Activated T-cell treated with anti-CD3 and anti-CD28 coated beads, Interleukin-2, amount 50 U/mL, for 24 hours (primary cell): ENCODE measurements at regions not wholly inside any gene's neighbourhood (a gene's known extent, or its start where the extent isn't known, plus 50 kb on each side); places are given as distances from the start of the nearest gene placed in this dataset.
"Not testable (repeated sequence)": the region's sequence is repeated elsewhere in the genome, so short reads cannot be mapped to it uniquely, and the experiment has no call there.

Experiments
- DNase-seq: peaks from one replicate; pipeline ENCODE4 v3.0.0-alpha.2; 2020
- H3K27ac Mint-ChIP-seq: 2 replicates; pipeline ENCODE4 v1.8.0; 2020; ENCODE audit warnings: mild to moderate bottlenecking, mixed read lengths
- H3K27me3 Mint-ChIP-seq: 2 replicates; pipeline ENCODE4 v1.8.0; 2020; ENCODE audit warnings: mixed read lengths
- H3K36me3 Mint-ChIP-seq: 2 replicates; pipeline ENCODE4 v1.8.0; 2020; ENCODE audit warnings: low read depth, mixed read lengths
- H3K4me1 Mint-ChIP-seq: 2 replicates; pipeline ENCODE4 v1.8.0; 2020; ENCODE audit warnings: low read depth, mixed read lengths
- H3K4me3 Mint-ChIP-seq: 2 replicates; pipeline ENCODE4 v1.8.0; 2020; ENCODE audit warnings: mild to moderate bottlenecking, moderate library complexity, mixed read lengths
- H3K9me3 Mint-ChIP-seq: 2 replicates; pipeline ENCODE4 v1.8.0; 2020; ENCODE audit warnings: mixed read lengths

DNA sequence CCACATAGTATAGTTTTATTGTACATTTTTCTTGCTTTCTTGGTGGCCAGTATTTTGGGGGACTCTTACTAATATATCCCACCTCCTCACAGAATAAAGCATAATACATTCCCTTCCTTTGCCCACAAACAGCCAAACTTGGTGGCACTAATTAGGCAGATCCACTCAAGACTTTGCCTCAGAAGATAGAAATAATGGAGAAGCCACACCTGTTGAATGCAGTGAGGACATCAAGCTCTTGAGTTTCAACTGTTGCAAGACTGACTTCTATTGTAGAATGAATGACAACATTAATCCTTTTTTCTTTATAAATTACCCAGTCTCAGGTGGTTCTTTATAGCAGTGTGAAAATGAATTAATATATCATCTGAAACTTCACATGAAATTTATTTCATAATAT is 1183.6 kb upstream of the ATXN8OS start:
- Mint-ChIP-seq H3K27me3 (no peaks in the 10 kb centered on the region), H3K9me3 (peaks cover 10% of the 10 kb centered on the region), H3K4me1 (no peaks in the 10 kb centered on the region), H3K27ac (no peak overlapping the region), H3K36me3 (no peaks in the 10 kb centered on the region), H3K4me3 (no peak overlapping the region)
- DNase-seq = no peak

DNA sequence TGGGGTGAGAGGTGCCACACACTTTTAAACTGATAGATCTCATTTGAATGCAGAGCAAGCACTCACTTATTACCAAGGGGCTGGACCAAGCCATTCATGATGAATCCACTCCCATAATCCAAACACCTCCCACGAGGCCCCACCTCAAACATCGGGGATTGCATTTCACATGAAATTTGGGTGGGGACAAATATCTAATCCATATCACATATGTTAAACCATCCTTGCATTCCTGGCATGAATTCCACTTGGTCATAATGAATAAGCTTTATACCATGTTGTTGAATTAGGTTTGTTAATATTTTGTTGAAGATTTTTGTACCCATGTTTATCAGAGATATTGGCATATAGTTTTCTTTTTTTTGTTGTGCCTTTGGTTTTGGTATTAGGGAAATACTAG is 1198.7 kb upstream of the ATXN8OS start:
- no peaks in the 10 kb centered on the region for H3K4me1 Mint-ChIP-seq
- no peak for DNase-seq
- H3K9me3 Mint-ChIP-seq = peaks cover 54% of the 10 kb centered on the region
- H3K27ac Mint-ChIP-seq = no peak overlapping the region
- no peaks in the 10 kb centered on the region for H3K27me3 Mint-ChIP-seq
- no peaks in the 10 kb centered on the region for H3K36me3 Mint-ChIP-seq
- H3K4me3 Mint-ChIP-seq = no peak overlapping the region

DNA sequence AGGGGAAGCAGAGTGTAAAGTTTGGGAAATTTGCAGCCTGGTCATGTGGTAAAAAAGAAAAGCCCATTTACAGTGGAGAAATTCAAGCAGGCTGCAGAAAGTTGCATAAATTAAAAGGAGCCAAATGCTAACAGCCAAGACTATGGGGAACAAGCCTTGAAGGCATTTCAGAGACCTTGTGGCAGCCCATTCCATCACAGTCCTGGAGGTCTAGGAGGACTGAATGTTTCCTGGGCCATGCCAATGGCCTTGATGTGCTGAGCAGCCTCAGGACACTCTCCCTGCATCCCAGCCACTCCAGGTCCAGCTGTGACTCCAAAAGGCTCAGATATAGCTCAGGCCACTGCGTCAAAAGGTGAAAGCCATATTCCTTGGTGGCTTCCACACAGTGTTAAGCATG is 1202.4 kb upstream of the ATXN8OS start:
- Mint-ChIP-seq H3K4me1 (no peaks in the 10 kb centered on the region), H3K4me3 (no peak overlapping the region), H3K36me3 (no peaks in the 10 kb centered on the region), H3K27me3 (no peaks in the 10 kb centered on the region), H3K27ac (no peak overlapping the region), H3K9me3 (peaks cover 41% of the 10 kb centered on the region)
- no peak for DNase-seq

DNA sequence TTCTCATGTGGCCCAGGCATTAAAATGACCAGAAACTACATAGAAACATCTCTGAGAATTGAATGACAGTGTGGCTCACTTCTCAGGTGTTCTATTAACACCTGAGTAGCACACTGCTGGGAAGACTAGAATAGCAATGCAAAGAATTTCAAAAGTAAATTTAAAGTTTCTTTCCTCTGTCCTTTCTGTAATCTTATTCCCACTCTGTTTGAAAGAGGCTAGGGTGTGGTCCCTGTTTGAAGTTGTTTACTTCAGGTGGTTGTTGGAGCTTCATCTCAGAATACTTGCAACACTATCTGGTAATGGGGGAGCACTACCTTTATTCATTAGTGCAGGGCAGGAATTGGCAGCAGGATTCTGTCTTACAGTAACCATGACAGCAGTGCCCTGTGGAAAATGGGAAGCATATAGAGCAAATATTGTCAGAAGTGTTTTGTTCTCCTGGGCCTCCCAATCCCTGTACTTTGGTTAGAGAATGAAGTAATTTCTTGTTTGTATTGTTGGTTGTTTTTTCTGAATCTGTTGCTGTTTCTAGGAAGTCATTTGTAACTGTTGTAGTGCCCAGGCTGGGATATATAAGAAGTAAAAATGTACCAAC is 1210.2 kb upstream of the ATXN8OS start:
- no peak for DNase-seq
- H3K4me1 Mint-ChIP-seq = no peaks in the 10 kb centered on the region
- no peaks in the 10 kb centered on the region for H3K27me3 Mint-ChIP-seq
- H3K4me3 Mint-ChIP-seq = no peak overlapping the region
- peaks cover 16% of the 10 kb centered on the region for H3K9me3 Mint-ChIP-seq
- H3K36me3 Mint-ChIP-seq = no peaks in the 10 kb centered on the region
- H3K27ac Mint-ChIP-seq = no peak overlapping the region

DNA sequence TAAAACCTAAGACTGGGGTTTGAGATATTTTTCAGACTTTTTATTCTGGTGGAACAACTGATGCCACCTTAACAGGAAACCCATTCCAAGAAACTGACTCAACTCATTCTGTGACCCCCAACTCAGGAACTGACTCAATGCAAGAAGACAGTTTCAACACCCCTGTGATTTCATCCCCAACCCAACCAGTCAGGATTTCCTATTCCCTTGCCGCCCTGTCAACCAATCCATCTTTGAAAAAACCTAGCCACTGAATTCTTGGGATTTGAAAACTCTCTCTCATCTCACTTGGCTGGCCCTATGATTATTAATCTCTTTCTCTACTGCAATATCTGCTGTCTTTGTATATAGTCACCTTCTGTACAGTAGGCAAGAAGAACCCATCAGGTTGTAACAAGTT is 1211.9 kb upstream of the ATXN8OS start:
- peaks cover 24% of the 10 kb centered on the region for H3K9me3 Mint-ChIP-seq
- H3K4me1 Mint-ChIP-seq = no peaks in the 10 kb centered on the region
- no peak for DNase-seq
- H3K36me3 Mint-ChIP-seq = no peaks in the 10 kb centered on the region
- H3K27ac Mint-ChIP-seq = no peak overlapping the region
- H3K4me3 Mint-ChIP-seq = no peak overlapping the region
- no peaks in the 10 kb centered on the region for H3K27me3 Mint-ChIP-seq

DNA sequence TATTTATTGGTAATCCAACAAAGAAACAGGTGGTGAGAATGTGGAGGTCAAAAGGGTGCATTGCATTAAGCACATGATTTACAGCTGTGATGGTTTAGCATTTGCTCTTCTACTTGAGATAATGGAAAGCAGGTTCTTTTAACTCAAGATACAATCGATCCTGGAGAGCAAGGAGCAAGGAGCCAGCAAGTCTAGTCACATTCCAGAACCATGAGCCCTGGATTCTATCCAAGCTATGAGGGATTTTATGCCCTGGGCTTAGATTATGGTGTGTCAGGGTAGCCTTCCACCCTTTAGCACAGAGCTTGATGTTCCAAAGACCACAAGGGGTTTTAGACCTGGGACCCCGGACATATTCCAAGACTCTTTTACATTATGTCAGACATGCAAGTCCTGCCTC is 1213.9 kb upstream of the ATXN8OS start:
- not testable (repeated sequence) for DNase-seq, H3K4me3 Mint-ChIP-seq, H3K4me1 Mint-ChIP-seq, H3K27me3 Mint-ChIP-seq, H3K36me3 Mint-ChIP-seq, H3K27ac Mint-ChIP-seq
- H3K9me3 Mint-ChIP-seq = peaks cover 37% of the 10 kb centered on the region

DNA sequence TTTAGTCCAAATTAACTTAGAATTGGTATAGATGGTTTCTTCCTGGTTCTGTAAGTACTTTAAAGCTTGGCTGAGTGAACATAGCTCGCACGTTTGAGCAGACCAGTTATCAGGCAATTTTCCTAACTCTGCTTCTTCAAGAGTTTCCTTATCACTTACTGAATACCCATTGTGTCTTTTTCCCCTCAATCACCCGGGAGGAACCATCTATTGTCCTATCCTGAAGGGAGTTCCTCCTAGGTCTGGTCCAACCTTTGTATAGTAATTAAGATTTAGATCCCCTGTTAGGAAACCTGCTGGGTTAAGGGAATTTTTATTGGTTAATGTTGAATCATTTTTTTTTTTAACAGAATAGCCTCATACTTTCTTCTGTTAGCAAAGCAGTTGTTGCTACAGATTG is 1215.0 kb upstream of the ATXN8OS start:
- not testable (repeated sequence) for H3K27ac Mint-ChIP-seq, DNase-seq
- peaks cover 30% of the 10 kb centered on the region for H3K9me3 Mint-ChIP-seq

DNA sequence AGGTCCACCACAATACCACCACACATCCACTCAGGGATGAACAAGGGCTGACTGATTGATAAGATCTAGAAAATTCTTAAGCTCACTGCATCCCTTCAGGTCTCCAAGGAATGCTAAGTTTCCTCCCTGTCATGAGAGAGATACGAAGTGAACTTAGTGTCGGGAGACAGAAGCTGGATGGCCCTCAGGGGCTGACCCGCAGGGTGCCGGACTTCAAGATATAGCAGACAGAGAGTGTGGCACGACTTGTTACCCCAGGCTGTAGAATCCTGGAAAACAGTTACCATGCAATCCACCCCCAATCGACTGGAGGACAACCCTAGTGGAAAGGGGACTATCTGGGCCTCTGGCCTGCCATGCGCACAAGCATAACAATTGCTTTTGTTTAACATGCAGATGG is 1217.5 kb upstream of the ATXN8OS start:
- not testable (repeated sequence) for H3K27ac Mint-ChIP-seq, H3K27me3 Mint-ChIP-seq, H3K36me3 Mint-ChIP-seq, H3K4me1 Mint-ChIP-seq, DNase-seq, H3K4me3 Mint-ChIP-seq
- H3K9me3 Mint-ChIP-seq = peaks cover 25% of the 10 kb centered on the region

More for the DNA sequence above, 1215.0 kb upstream of the ATXN8OS start:
- not testable (repeated sequence) for H3K4me1 Mint-ChIP-seq, H3K36me3 Mint-ChIP-seq, H3K4me3 Mint-ChIP-seq, H3K27me3 Mint-ChIP-seq

DNA sequence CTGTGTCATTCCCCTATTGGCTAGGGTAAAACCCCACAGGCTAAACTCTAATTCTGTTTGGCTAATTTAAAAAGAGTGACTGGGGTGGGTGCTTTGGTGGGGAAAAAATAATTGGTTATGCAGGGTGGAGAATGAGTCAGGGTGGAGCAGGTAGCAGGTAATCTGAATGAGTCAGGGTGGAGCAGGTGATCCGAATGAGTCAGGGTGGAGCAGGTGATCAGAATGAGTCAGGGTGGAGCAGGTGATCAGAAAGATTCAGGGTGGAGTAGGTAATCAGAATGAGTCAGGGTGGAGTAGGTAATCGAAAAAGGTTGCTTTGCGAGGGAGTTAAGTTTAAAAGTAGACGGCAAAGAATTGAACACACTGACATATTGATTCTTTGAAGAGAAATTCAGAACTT is 1218.8 kb upstream of the ATXN8OS start:
- Mint-ChIP-seq H3K9me3 (peaks cover 23% of the 10 kb centered on the region), H3K4me1 (no peaks in the 10 kb centered on the region), H3K36me3 (no peaks in the 10 kb centered on the region), H3K27me3 (no peaks in the 10 kb centered on the region), H3K27ac (no peak overlapping the region), H3K4me3 (no peak overlapping the region)
- no peak for DNase-seq

DNA sequence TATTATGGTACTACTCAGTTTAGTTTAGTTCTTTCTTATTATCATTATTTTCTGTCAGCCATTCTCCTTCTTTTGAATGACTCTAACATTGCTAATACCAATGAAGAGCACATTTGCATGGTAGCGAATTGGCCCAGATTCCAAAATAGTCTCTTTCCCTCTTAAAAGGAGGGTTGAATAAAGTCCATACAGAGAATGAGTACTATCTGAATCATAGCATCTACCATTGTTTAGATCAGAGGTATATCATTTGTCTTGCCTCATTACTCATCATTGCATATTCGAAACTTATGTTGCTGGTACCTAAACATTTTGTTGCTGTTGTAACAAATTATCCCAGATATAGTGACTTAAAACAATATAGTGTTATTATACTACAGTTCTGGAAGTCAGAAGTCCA is 1235.3 kb upstream of the ATXN8OS start:
- H3K36me3 Mint-ChIP-seq = no peaks in the 10 kb centered on the region
- H3K27ac Mint-ChIP-seq = no peak overlapping the region

DNA sequence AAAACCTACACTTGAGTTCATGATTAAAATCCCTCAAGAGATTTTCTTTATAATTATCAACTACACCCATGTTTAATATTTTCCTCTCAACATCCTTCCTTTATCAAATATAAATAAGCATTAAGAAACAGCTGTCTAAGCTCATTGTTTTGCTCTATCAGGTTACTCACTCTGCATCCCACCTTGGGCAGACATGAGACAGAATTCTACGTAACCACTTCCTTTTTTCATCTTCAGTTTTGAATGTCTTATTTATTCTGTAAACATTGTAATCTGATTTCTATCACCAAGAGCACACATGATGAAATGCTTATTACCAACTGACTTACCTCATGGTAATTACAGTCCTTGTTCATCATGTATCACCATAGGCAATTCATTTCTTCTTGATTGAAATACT is 1256.6 kb upstream of the ATXN8OS start:
- H3K36me3 Mint-ChIP-seq = no peaks in the 10 kb centered on the region
- no peak for DNase-seq
- peaks cover 18% of the 10 kb centered on the region for H3K9me3 Mint-ChIP-seq
- no peaks in the 10 kb centered on the region for H3K4me1 Mint-ChIP-seq
- H3K4me3 Mint-ChIP-seq = no peak overlapping the region
- H3K27ac Mint-ChIP-seq = no peak overlapping the region
- no peaks in the 10 kb centered on the region for H3K27me3 Mint-ChIP-seq

More for the DNA sequence above, 1235.3 kb upstream of the ATXN8OS start:
- no peaks in the 10 kb centered on the region for H3K27me3 Mint-ChIP-seq
- H3K4me1 Mint-ChIP-seq = no peaks in the 10 kb centered on the region
- no peak overlapping the region for H3K4me3 Mint-ChIP-seq
- no peak for DNase-seq
- H3K9me3 Mint-ChIP-seq = peaks cover 14% of the 10 kb centered on the region

DNA sequence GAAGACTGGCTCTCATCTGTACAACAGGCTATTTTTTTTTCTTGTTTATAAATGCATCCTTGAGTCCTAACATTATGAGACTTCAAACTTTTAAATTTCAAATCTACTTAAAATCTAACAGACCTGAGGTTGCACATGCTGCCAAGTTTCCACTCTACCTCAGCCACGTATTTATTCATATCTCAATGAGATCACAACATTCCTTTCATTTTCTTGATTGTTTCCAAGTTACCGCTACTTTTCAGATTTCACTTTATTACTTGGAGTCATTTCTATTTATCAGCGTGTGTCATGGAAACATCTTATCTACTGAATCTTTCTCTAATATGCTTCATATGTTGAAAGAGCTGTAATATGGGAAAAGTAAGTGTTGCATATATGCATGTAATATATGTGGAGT is 1257.5 kb upstream of the ATXN8OS start:
- no peaks in the 10 kb centered on the region for H3K4me1 Mint-ChIP-seq
- H3K36me3 Mint-ChIP-seq = no peaks in the 10 kb centered on the region
- H3K4me3 Mint-ChIP-seq = no peak overlapping the region
- H3K27ac Mint-ChIP-seq = no peak overlapping the region
- DNase-seq = no peak
- no peaks in the 10 kb centered on the region for H3K27me3 Mint-ChIP-seq
- H3K9me3 Mint-ChIP-seq = peaks cover 21% of the 10 kb centered on the region

DNA sequence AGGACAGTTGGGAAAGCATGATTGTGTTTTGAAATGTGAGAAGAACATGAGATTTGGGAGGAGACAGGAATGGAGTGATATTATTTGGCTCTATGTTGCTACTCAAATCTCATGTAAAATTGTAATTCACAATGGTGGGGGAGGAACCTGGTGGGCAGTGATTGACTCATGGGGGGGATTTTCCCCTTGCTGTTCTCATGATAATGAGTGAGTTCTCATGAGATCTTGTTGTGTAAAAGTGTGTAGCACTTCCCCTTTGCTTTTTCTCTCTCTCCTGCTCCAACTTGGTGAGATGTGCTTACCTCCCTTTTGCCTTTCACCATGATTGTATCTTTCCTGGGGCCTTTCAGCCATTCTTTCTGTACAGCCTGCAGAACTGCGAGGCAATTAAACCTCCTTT is 1261.0 kb upstream of the ATXN8OS start:
- Mint-ChIP-seq H3K27me3 (no peaks in the 10 kb centered on the region), H3K4me1 (no peaks in the 10 kb centered on the region), H3K4me3 (no peak overlapping the region), H3K27ac (no peak overlapping the region), H3K36me3 (no peaks in the 10 kb centered on the region), H3K9me3 (peaks cover 20% of the 10 kb centered on the region)
- DNase-seq = no peak

DNA sequence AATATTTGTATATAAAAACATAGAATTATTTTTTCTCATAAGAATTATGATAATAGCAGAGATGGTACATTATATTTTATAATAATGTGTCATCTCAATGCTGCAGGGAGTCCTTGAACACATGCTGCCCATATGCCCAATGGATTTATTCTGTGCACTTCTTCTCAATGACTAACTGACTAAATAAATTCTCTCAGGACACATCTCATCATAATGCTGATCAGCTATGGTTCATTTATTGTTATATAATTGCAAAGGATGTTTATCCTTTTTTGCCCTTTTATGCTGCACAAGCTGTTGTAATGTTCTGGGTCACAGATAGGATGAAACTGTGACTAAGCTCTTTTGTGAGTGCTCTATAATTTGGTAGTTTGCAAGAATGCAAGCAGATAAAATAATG is 1273.3 kb upstream of the ATXN8OS start:
- no peak overlapping the region for H3K27ac Mint-ChIP-seq
- H3K27me3 Mint-ChIP-seq = no peaks in the 10 kb centered on the region
- peaks cover 15% of the 10 kb centered on the region for H3K9me3 Mint-ChIP-seq
- no peak for DNase-seq
- no peaks in the 10 kb centered on the region for H3K4me1 Mint-ChIP-seq
- no peaks in the 10 kb centered on the region for H3K36me3 Mint-ChIP-seq
- no peak overlapping the region for H3K4me3 Mint-ChIP-seq

DNA sequence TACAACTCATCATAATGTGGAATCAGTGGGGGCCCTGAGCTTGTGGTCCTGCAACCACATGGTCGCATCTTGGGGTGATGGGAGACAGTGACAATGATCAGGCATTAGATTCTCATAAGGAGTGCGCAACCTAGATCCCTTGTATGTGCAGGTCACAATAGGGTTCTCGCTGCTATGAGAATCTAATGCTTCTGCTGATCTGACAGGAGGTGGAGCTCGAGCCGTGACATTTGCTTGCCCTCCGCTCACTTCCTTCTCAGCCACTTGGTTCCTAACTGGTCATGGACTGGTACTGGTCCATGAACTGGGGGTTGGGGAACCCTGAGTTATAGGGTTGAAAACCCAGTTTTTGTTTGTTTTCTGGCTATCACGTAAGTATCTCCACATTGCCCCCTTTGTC is 1290.9 kb upstream of the ATXN8OS start:
- DNase-seq = no peak

DNA sequence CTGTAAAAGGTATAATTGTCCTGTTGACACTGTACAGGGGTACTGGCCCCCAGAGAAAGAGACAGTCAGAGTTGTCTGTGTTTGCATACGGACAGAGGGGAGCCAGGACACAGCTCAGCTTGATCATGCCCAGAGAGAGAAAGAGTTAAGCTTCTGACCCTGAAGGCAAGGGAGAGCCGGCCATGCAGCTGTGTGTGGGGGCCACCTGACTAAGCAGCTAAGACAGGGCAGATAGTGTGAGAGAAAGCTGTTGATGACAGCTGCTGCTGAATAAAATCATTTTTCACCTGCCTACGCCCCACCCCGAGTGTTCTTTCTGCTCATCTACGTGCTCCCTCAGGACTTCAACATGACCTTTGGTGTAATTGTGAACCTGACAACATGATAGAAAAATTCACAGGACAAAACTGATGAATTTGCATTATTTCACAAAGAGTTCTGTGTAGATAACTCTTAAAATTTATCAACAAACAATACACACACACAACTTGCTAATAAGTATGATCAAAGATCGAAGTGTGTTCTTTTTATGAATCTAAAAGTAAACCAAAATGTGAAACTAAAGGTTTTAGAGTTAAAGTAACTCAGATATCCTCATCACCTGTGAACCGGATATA is 1294.3 kb upstream of the ATXN8OS start:
- Mint-ChIP-seq H3K27ac (no peak overlapping the region), H3K36me3 (no peaks in the 10 kb centered on the region), H3K4me1 (no peaks in the 10 kb centered on the region), H3K4me3 (no peak overlapping the region), H3K27me3 (no peaks in the 10 kb centered on the region), H3K9me3 (peaks cover 6% of the 10 kb centered on the region)
- no peak for DNase-seq

More for the DNA sequence above, 1290.9 kb upstream of the ATXN8OS start:
- peaks cover 21% of the 10 kb centered on the region for H3K9me3 Mint-ChIP-seq
- H3K36me3 Mint-ChIP-seq = no peaks in the 10 kb centered on the region
- no peaks in the 10 kb centered on the region for H3K27me3 Mint-ChIP-seq
- H3K4me3 Mint-ChIP-seq = no peak overlapping the region
- H3K4me1 Mint-ChIP-seq = no peaks in the 10 kb centered on the region
- no peak overlapping the region for H3K27ac Mint-ChIP-seq
